Astrocyte of the spinal cord (primary cell): ENCODE measurements at regions not wholly inside any gene's neighbourhood (a gene's known extent, or its start where the extent isn't known, plus 50 kb on each side); places are given as distances from the start of the nearest gene placed in this dataset.
A peak's percentile ranks its signal among the peaks of the same experiment; 100 is the strongest.

Experiments used
- DNase-seq: peaks from one replicate; pipeline ENCODE4 v3.0.0; 2011; ENCODE audit warnings: low read depth, low spot score
- H3K4me3 ChIP-seq: 2 replicates; pipeline ENCODE4 v1.5.1; 2011; ENCODE audit warnings: low read depth, mild to moderate bottlenecking, low read length, moderate library complexity
- CTCF ChIP-seq: IDR thresholded peaks from 2 replicates; pipeline ENCODE4 v1.5.1; 2012; ENCODE audit warnings: low read depth, mild to moderate bottlenecking, low read length, inconsistent platforms
- in situ Hi-C: cut with HindIII; loops from 2 replicates; pipeline ENCODE4 v1.10.0; 2017; ENCODE audit warnings: low sequenced_read_pairs

DNA sequence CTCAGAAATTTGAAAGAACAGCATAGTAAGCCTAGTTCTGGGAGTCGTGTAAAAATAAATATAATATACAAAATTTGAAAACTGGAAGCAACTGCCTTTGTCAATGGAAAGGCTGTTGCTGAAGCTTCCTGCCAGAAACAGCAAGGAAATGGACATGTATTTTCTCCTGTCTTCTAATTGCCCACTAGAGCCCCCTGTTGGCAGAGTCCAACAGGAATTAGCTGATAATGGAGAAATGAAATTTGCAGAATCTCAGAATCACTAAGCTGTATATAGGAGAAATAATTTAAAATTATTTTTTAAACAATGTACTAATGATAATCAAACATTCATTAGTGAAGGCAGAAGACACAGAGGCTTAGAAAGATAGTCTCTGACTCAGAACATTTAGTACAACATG lies 414.8 kb downstream of the SLC6A15 start:
- no peak overlapping the region for H3K4me3 ChIP-seq
- peak; percentile 24 for TF ChIP-seq CTCF
- in situ Hi-C loops, result no loop called here
- no peak for DNase-seq

DNA sequence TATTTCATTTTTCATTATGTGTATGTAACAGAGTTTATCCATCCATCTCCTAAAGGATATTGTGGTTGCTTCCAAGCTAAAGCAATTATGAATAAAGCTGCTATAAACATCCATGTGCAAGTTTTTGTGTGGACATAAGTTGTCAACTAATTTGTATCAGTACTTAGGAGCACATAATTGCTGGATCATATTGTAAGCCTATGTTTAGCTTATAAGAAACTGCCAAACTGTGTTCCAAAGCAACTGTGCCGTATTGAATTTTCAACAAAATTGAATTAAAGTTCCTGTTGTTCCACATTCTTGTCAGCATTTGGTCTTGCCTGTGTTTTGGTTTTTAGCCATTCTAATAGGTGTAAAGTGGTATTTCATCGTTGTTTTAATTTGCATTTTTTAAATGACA lies 416.9 kb downstream of the SLC6A15 start:
- no peak overlapping the region for H3K4me3 ChIP-seq
- in situ Hi-C loops, result no loop called here
- no peak for DNase-seq
- TF ChIP-seq CTCF, result no peak

DNA sequence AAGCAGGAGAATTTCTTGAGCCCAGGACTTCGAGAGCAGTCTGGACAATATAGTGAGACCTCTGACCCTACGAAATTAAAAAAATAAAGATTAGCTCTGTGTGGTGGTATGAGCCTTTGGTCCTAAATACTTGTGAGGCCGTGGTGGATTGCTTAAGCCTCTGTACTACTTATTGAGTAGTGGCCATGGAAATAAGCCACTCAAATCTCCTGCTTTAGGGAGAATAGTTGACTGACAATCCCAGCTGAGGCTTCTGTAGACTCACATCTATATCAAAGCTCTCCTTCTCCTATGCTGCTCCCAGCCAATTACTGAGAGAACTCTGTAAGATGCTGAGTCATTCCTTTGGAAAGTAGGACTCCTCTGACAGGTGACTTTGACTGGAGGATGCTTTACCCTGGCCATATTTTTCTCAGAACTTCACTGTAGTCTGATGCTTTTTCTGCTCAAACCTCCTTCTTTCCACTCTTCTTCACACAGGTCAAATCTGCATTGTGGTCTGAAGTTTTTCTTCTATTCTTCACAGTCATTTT lies 420.2 kb downstream of the SLC6A15 start:
- in situ Hi-C loops, result no loop called here
- DNase-seq, result no peak
- TF ChIP-seq CTCF, result no peak
- no peak overlapping the region for H3K4me3 ChIP-seq

GRCh38 chr12:84484798-84485197 lies 427.8 kb downstream of the SLC6A15 start:
- no peak overlapping the region for H3K4me3 ChIP-seq
- in situ Hi-C loops, result no loop called here
- TF ChIP-seq CTCF, result no peak
- no peak for DNase-seq

GRCh38 chr12:84480803-84481202 lies 431.8 kb downstream of the SLC6A15 start:
- in situ Hi-C loops, result no loop called here
- no peak overlapping the region for H3K4me3 ChIP-seq
- no peak for TF ChIP-seq CTCF
- DNase-seq, result no peak

DNA sequence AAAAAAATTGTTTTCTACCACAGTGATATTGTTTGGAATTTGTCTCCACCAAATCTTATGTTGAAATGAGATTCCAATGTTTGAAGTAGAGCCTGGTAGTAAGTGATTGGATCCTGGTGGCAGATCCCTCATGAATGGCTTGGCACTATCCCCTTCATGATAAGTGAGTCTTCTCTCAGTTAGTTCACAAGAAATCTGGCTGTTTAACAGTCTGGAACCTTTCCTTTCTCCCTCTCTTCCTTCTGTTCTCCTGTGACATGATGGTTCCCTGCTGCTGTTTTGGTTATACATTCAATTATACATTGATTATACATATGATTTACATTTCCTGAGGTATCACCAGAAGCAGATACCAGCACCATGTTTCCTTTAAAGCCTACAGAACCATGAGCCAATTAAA lies 442.2 kb downstream of the SLC6A15 start:
- in situ Hi-C loops, result no loop called here
- no peak for TF ChIP-seq CTCF
- DNase-seq, result no peak

GRCh38 chr12:84464616-84465015 lies 448.0 kb downstream of the SLC6A15 start:
- TF ChIP-seq CTCF, result no peak
- H3K4me3 ChIP-seq, result no peak overlapping the region
- DNase-seq, result no peak
- in situ Hi-C loops, result no loop called here

More for the DNA sequence above, 442.2 kb downstream of the SLC6A15 start:
- no peak overlapping the region for H3K4me3 ChIP-seq
